ENCODE measurements at regions not wholly inside any gene's neighbourhood (a gene's known extent, or its start where the extent isn't known, plus 50 kb on each side); places are given as distances from the start of the nearest gene placed in this dataset.

- TF ChIP-seq CTCF (IDR thresholded peaks at IDR 0.05 in 8 of 11, conservative IDR thresholded peaks at IDR 0.05 in 3 of 11), result no peak
- TF ChIP-seq POLR2A (IDR thresholded peaks at IDR 0.05), result no peak
- no peak for TF ChIP-seq POLR2AphosphoS5 (IDR thresholded peaks at IDR 0.05)
Observed at GRCh38 chr12:38544330-38545066, 227.9 kb downstream of the ALG10B start.
